Forelimb muscle (tissue), 1 donor: ENCODE measurements at regions not wholly inside any gene's neighbourhood (a gene's known extent, or its start where the extent isn't known, plus 50 kb on each side); places are given as distances from the start of the nearest gene placed in this dataset.
A peak's percentile ranks its signal among the peaks of the same experiment; 100 is the strongest.
"Not testable (repeated sequence)": the region's sequence is repeated elsewhere in the genome, so short reads cannot be mapped to it uniquely, and the experiment has no call there.

Source experiments
- DNase-seq: peaks from one replicate; pipeline ENCODE4 v3.0.0-alpha.2; 2013; ENCODE audit warnings: low read depth

GRCh38 chr2:146701183-146701582, 1143.6 kb upstream of the ACVR2A start:
- no peak for DNase-seq

DNA sequence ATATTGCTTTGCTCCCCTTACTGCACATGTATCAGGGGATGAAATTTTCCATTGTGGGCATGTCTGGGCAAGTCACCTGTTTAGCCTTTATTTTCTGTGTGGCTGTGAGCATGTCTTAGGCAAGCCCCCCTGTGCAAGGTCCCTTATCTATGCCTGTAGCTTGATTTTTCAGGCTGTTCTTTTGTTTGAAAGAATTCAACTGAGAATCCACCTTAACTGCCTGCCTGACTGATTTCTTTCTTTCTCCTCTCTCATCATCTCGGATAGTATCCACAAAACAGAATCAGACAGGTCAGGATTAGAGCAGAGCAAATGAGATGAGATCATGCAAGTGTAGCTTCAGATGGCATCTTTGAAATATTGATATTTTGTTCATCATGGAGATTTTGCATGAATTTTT, 1147.5 kb upstream of the ACVR2A start:
- DNase-seq: no peak

DNA sequence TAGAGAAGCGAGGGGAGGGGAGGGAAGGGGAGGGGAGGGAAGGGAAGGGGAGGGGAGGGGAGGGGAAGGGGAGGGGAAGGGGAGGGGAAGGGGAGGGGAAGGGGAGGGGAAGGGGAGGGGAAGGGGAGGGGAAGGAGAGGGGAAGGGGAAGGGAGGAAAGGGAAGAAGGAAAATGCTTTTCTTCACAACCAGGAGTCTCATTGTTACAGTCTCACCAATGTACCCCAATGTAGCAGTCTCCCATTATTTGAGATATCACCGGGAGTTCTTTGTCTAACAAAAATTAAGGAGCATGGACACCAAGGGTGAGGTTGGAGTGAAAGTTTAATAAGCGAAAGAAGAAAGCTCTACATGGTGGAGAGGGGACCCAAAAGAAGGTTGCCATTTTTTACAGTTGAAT, 1148.0 kb upstream of the ACVR2A start:
- not testable (repeated sequence) for DNase-seq

- no peak for DNase-seq
Observed at GRCh38 chr2:146681991-146682390, 1162.8 kb upstream of the ACVR2A start.

- DNase-seq: no peak
Observed at GRCh38 chr2:146678516-146678915, 1166.3 kb upstream of the ACVR2A start.

- DNase-seq: no peak
Observed at GRCh38 chr2:146677280-146677679, 1167.5 kb upstream of the ACVR2A start.

GRCh38 chr2:146669735-146670134, 1175.1 kb upstream of the ACVR2A start:
- no peak for DNase-seq

- DNase-seq: no peak
Observed at GRCh38 chr2:146666340-146666739, 1178.5 kb upstream of the ACVR2A start.

- DNase-seq: no peak
Observed at GRCh38 chr2:146665800-146666199, 1179.0 kb upstream of the ACVR2A start.

- peak; percentile 13 for DNase-seq
Observed at GRCh38 chr2:146661473-146662096, 1183.2 kb upstream of the ACVR2A start.

- no peak for DNase-seq
Observed at GRCh38 chr2:146659976-146660375, 1184.9 kb upstream of the ACVR2A start.

DNA sequence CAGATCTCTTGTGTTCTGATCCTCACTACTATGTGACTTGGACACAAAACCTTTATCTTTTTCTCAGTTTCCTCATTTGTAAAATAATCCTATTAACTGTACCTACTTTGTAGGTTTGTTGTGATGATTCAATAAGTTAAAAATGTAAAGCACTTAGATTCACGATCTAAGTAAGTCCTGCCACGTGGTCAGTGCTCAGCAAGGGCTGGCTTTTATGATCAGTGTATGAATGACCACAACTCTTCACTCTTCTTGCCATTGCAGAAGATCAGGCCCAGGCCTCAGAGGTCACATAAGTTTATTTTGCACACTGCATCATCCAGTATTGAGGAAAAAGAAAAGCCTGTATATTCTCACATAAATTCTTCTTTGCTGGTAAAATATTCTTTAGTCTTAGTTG, 1192.5 kb upstream of the ACVR2A start:
- no peak for DNase-seq

GRCh38 chr2:146651361-146651760, 1193.5 kb upstream of the ACVR2A start:
- no peak for DNase-seq

DNA sequence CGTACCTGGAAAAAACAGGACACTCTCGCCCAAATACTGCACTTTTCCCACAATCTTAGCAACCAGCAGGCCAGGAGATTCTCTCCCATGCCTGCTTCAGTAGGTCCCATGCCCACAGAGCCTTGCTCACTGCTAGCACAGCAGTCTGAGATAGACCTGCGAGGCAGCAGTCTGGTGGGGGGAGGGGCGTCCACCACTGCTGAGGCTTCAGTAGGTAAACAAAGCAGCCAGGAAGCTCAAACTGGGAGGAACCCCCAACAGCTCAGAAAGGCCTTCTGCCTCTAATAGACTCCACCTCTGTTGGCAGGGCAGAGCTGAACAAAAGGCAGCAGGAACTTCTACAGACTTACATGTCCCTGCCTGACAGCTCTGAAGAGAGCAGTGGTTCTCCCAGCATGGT, 1202.8 kb upstream of the ACVR2A start:
- no peak for DNase-seq

DNA sequence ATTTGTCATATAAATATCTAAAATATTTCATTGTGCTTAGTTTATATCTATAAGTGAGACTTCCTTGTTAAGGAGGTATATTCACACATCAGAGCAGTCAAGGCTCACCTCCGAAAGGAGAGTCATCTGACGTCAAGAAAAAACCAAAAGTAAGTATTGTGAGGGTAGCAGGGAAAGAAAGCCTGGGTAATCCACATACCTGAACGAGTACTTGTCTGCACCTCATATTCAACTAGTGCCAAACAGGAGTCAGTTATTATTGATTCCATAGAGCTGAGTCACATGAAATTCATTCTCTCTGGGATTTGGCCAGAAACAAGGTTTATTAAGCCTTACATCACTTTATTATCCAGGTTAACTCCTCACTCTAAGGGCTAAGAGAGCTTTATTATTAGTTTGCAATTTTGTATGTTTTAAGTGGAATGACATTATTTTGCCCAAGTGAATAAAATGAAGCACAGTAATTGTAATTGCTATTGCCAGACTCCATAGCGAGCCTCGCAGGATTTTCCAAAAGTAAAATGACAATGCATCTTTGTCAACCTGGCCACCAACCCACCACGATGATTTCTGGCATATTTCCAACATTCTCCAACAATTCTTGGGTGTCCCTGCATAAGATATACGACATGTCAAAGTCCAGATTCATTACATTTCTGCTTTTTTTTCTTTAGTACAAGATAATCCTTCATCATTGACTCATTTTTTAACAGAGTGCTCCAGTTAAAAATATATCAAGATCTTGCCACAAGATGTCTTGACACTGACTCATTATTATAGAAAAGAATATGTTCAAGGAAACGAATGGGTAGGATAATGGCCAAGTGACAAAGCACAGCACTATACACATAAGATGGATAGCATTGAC, 1210.4 kb upstream of the ACVR2A start:
- DNase-seq: no peak

DNA sequence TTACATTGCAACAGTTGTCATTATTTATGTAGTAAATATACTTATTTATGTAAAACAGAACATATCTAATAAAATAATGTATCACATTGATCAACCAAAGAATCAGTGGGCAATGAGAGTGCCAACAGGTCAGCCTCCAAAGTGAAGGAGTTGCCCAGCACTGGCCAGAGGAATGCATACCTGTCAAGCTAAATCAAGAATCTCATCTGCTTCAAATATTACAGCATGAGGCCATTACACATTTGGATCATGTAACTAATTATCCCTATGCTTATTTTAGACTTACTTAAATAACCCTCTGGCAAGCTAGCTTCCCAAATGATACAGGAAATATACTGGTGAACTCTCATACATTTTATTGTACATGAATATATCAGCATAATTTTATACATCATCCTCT, 1211.7 kb upstream of the ACVR2A start:
- DNase-seq: no peak

- DNase-seq: no peak
Observed at GRCh38 chr2:146632707-146633106, 1212.1 kb upstream of the ACVR2A start.

- DNase-seq: no peak
Observed at GRCh38 chr2:146624430-146625160, 1220.2 kb upstream of the ACVR2A start.

GRCh38 chr2:146623771-146624170, 1221.1 kb upstream of the ACVR2A start:
- no peak for DNase-seq

- DNase-seq: no peak
Observed at GRCh38 chr2:146621656-146622055, 1223.2 kb upstream of the ACVR2A start.

DNA sequence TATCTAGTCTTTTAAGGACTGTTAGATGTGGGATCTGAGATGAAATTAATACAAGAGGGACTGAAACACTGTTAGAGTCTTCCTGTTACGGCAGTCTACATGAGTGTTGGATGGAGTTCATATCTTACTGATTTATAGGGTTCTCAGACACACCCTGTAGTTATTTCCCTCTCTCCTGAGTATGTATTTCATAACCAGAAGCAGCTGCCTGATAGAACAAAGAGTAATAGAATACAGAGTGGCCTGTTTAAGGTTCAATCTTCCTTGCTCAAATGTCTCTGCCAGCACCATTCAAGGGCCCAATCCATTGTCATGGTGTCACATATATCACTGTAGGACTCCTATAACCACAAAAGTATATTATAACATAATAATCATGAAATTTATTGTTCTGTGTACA, 1229.1 kb upstream of the ACVR2A start:
- DNase-seq: no peak

DNA sequence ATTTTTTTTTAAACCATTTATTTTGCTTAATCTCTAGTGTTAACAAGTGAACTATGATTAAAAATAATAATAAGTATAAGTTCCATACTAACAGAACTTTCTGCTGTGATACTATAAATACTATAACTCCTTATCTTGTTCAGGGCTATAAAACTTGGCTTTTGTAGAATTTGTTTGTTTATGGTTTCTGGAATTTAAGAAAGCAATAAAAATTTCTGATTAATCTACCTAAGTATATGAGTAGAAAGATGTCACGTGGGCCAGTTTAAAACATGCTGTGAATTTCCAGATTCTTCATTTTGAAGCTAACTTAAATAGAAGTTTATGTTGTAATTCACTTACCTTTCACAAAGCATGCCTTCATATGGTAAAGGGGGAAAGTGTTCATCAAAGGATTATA, 1236.3 kb upstream of the ACVR2A start:
- DNase-seq: no peak

- no peak for DNase-seq
Observed at GRCh38 chr2:146604521-146604920, 1240.3 kb upstream of the ACVR2A start.
